ENCODE measurements at regions not wholly inside any gene's neighbourhood (a gene's known extent, or its start where the extent isn't known, plus 50 kb on each side); places are given as distances from the start of the nearest gene placed in this dataset.

DNA sequence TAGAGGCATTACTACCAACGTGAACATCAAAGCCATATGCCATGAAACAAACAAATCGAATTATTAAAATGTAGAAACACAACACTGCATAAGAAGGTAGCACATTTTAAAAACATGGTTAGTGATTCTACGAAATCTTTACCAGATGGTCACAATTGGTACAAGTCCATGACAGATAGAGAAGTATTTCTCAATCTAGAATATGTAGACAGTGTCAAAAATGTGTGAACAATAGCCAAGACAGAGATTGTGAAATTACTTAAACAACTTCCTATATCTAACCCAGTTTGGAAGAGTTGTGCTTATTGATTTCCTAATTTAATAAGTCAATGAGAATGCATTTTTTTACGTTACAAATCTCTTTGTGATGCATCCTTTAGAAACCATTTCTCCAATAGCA, 1121.6 kb downstream of the MAT2B start:
- no peak overlapping the region for H3K27ac ChIP-seq (ENCODE audit: insufficient read depth, low read depth, low read length)
- H3K9ac ChIP-seq (replicated peaks; ENCODE audit: extremely low read depth, insufficient read depth, low read length): no peak overlapping the region
- no TSS peak for BruUV-seq (replicated peaks)
- DNase-seq (ENCODE audit: low read depth, low spot score) (no peak), FAIRE-seq (no peak)
- intact Hi-C loops (cut with micrococcal nuclease) (no loop called here), dilution Hi-C loops (cut with MboI; ENCODE audit: extremely low pct_ligation_motif_present, low sequenced_read_pairs) (no loop called here)
- H3K4me2 ChIP-seq (ENCODE audit: insufficient read depth, low read length): no peak overlapping the region
- POLR2A ChIA-PET: no interaction called here
- no peaks in the 10 kb centered on the region for H3K4me1 ChIP-seq (ENCODE audit: control insufficient read depth, extremely low read depth, insufficient read depth, low read length)
- H3K79me2 ChIP-seq (ENCODE audit: control insufficient read depth, insufficient read depth, low read length): no peaks in the 10 kb centered on the region
- no peaks in the 10 kb centered on the region for H3K9me1 ChIP-seq (replicated peaks; ENCODE audit: control insufficient read depth, extremely low read depth, insufficient read depth, low read length)
- no peak overlapping the region for H2AFZ ChIP-seq (ENCODE audit: low read depth, low read length)
- TF ChIP-seq MAX (IDR thresholded peaks at IDR 0.05; ENCODE audit: insufficient read depth, insufficient read length) (no peak), CTCF (IDR thresholded peaks at IDR 0.05; ENCODE audit: extremely low read depth in 1 of 2, insufficient read depth in 1 of 2, low read depth in 1 of 2, low read length in 2 of 2) (no peak), POLR2AphosphoS5 (IDR thresholded peaks at IDR 0.05; ENCODE audit: insufficient read depth, low read depth, low read length) (no peak), MYC (IDR thresholded peaks at IDR 0.05; ENCODE audit: low read depth, low read length) (no peak), GATA2 (IDR thresholded peaks at IDR 0.05; ENCODE audit: insufficient read depth, insufficient read length, low read depth, low read length) (no peak), JUN (IDR thresholded peaks at IDR 0.05; ENCODE audit: borderline replicate concordance, insufficient read depth, insufficient read length, low read depth) (no peak), POLR2A (IDR thresholded peaks at IDR 0.05; ENCODE audit: low read depth, low read length) (no peak), EZH2 (IDR thresholded peaks at IDR 0.05; ENCODE audit: borderline replicate concordance, low read depth, low read length, severe bottlenecking) (no peak), FOS (IDR thresholded peaks at IDR 0.05; ENCODE audit: borderline replicate concordance, insufficient read depth, low read length) (no peak)
- H3K27me3 ChIP-seq (ENCODE audit: control insufficient read depth in 2 of 2, insufficient read depth in 2 of 2, low read length in 2 of 2): no peaks in the 10 kb centered on the region
- no peak overlapping the region for H3K4me3 ChIP-seq (replicated peaks in 1 of 3; ENCODE audit: insufficient read depth in 1 of 3, low read depth in 1 of 3, low read length in 3 of 3)
- H3K9me3 ChIP-seq (replicated peaks; ENCODE audit: control insufficient read depth, insufficient read depth, low read length): no peaks in the 10 kb centered on the region
- no peaks in the 10 kb centered on the region for H4K20me1 ChIP-seq (replicated peaks; ENCODE audit: control insufficient read depth, extremely low read depth, insufficient read depth, low read length)
- H3K36me3 ChIP-seq (ENCODE audit: control insufficient read depth in 2 of 2, extremely low read depth in 1 of 2, insufficient read depth in 2 of 2, low read length in 2 of 2): no peaks in the 10 kb centered on the region
- CTCF ChIA-PET: no interaction called here

All from endothelial cell of umbilical vein (primary cell).